Epithelial cell of proximal tubule (primary cell): ENCODE measurements at regions not wholly inside any gene's neighbourhood (a gene's known extent, or its start where the extent isn't known, plus 50 kb on each side); places are given as distances from the start of the nearest gene placed in this dataset.

Experiments
- DNase-seq: peaks from one replicate; pipeline ENCODE4 v3.0.0-alpha.2; 2011; ENCODE audit warnings: low read depth
- H3K4me3 ChIP-seq: 2 replicates; pipeline ENCODE4 v1.5.1; 2011; ENCODE audit warnings: low read depth, mild to moderate bottlenecking, low read length
- CTCF ChIP-seq: conservative IDR thresholded peaks from 2 replicates; pipeline ENCODE4 v1.5.1; 2012; ENCODE audit warnings: low read depth, mild to moderate bottlenecking, low read length

- DNase-seq, result no peak
- no peak for TF ChIP-seq CTCF
- H3K4me3 ChIP-seq, result no peak overlapping the region
These were observed 99.4 kb upstream of the DIO3 start for GRCh38 chr14:101461891-101462290.

- TF ChIP-seq CTCF, result no peak
- DNase-seq, result no peak
- no peak overlapping the region for H3K4me3 ChIP-seq
These were observed 98.3 kb upstream of the DIO3 start for GRCh38 chr14:101462726-101463565.

- no peak for DNase-seq
- no peak for TF ChIP-seq CTCF
- H3K4me3 ChIP-seq, result no peak overlapping the region
These were observed 97.6 kb upstream of the DIO3 start for GRCh38 chr14:101463566-101464171.

GRCh38 chr14:101464310-101464983 lies 96.8 kb upstream of the DIO3 start:
- no peak for DNase-seq
- TF ChIP-seq CTCF, result no peak
- H3K4me3 ChIP-seq, result no peak overlapping the region

- TF ChIP-seq CTCF, result no peak
- no peak overlapping the region for H3K4me3 ChIP-seq
These were observed 96.1 kb upstream of the DIO3 start for GRCh38 chr14:101464984-101465794.

GRCh38 chr14:101465795-101466448 lies 95.4 kb upstream of the DIO3 start:
- no peak overlapping the region for H3K4me3 ChIP-seq
- DNase-seq, result no peak
- no peak for TF ChIP-seq CTCF

More at GRCh38 chr14:101464984-101465794, 96.1 kb upstream of the DIO3 start:
- no peak for DNase-seq
